ENCODE measurements at regions not wholly inside any gene's neighbourhood (a gene's known extent, or its start where the extent isn't known, plus 50 kb on each side); places are given as distances from the start of the nearest gene placed in this dataset.

DNA sequence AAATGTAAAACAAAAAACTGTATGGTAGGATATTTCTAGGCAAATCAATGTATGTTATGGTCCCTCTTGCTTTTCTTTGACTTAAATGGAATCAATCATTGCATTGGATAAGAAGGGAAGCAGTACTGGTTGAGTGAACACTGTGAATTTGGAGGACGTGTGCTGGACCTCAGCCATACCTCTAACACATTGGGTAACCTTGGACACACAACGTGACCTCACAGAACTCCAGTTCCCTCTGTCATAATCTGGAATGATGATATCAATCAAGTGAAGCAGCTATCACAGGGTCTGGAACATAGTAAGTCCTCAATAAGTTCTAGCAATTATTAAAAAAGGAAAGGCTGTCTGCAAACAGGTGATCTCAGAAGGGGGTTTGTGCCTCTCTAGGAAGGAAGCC lies 474.9 kb upstream of the TCF4 start:
- TF ChIP-seq, protein P1, sequence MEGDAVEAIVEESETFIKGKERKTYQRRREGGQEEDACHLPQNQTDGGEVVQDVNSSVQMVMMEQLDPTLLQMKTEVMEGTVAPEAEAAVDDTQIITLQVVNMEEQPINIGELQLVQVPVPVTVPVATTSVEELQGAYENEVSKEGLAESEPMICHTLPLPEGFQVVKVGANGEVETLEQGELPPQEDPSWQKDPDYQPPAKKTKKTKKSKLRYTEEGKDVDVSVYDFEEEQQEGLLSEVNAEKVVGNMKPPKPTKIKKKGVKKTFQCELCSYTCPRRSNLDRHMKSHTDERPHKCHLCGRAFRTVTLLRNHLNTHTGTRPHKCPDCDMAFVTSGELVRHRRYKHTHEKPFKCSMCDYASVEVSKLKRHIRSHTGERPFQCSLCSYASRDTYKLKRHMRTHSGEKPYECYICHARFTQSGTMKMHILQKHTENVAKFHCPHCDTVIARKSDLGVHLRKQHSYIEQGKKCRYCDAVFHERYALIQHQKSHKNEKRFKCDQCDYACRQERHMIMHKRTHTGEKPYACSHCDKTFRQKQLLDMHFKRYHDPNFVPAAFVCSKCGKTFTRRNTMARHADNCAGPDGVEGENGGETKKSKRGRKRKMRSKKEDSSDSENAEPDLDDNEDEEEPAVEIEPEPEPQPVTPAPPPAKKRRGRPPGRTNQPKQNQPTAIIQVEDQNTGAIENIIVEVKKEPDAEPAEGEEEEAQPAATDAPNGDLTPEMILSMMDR (IDR thresholded peaks at IDR 0.05), result no peak
- TF ChIP-seq POLR2A (IDR thresholded peaks at IDR 0.05) (no peak), POLR2AphosphoS5 (IDR thresholded peaks at IDR 0.05) (no peak), EP300 (IDR thresholded peaks at IDR 0.05) (no peak)
